Esophagus muscularis mucosa (tissue), 3 donors: ENCODE measurements at regions not wholly inside any gene's neighbourhood (a gene's known extent, or its start where the extent isn't known, plus 50 kb on each side); places are given as distances from the start of the nearest gene placed in this dataset.

Source experiments
- CTCF ChIP-seq, 3 experiments: fragments of 200-600 bp in 2 of 3; fragments of 450-650 bp in 1 of 3; sonication (generic) in 2 of 3; IDR thresholded peaks; one replicate each; pipeline ENCODE4 v1.5.1; 2017 to 2019; ENCODE audit warnings: antibody characterized with exemption in 3 of 3, mild to moderate bottlenecking in 2 of 3, moderate library complexity in 1 of 3
- POLR2A ChIP-seq: fragments of 450-650 bp; IDR thresholded peaks from one replicate; pipeline ENCODE4 v1.6.1; 2017; ENCODE audit warnings: antibody characterized with exemption, moderate library complexity, mild to moderate bottlenecking, low read depth

DNA sequence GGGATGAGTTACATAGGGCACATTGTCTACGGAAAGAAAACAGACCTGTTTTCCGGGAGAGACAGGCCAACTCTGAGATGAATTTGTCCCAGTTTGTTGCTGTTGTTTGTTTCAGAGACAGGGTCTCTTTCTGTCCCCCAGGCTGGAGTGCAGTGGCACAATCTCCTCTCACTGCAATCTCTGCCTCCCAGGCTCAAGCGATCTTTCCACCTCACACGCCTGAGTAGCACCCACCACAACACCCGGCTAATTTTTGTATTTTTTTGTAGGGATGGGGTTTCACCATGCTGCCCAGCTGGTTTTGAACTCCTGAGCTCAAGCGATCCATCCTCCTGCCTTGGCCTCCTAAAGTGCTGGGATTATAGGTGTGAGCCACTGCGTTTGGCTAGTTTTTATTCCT, 125.5 kb upstream of the ERRFI1 start:
- no peak for TF ChIP-seq CTCF (IDR thresholded peaks at IDR 0.05)
- no peak for TF ChIP-seq POLR2A
